SU-DHL-6 (cell line): ENCODE measurements at regions not wholly inside any gene's neighbourhood (a gene's known extent, or its start where the extent isn't known, plus 50 kb on each side); places are given as distances from the start of the nearest gene placed in this dataset.

ENCODE experiments used
- H2AFZ ChIP-seq: fragments of 200-600 bp; sonication (generic); 2 replicates; pipeline ENCODE4 v1.6.1; 2014; ENCODE audit warnings: low read depth, mild to moderate bottlenecking, moderate library complexity, mixed read lengths, antibody characterized with exemption, low read length; ENCODE audit not compliant: severe bottlenecking
- H3F3A ChIP-seq: fragments of 200-600 bp; shearing (Covaris generic); 2 replicates; pipeline ENCODE4 v1.6.0; 2016; ENCODE audit warnings: antibody characterized with exemption, mild to moderate bottlenecking; ENCODE audit not compliant: insufficient read depth
- H3K27ac ChIP-seq: fragments of 200-600 bp; sonication (generic); 2 replicates; pipeline ENCODE4 v1.5.1; 2016; ENCODE audit warnings: low read depth, mild to moderate bottlenecking, low read length, moderate library complexity, mixed read lengths
- H3K27me3 ChIP-seq: fragments of 200-600 bp; sonication (generic), shearing (Covaris generic); 2 replicates; pipeline ENCODE4 v1.6.0; 2014; ENCODE audit warnings: mild to moderate bottlenecking, low read length
- H3K36me3 ChIP-seq: fragments of 200-600 bp; sonication (generic); 2 replicates; pipeline ENCODE4 v1.6.1; 2014; ENCODE audit warnings: mild to moderate bottlenecking, low read length, mixed read lengths
- H3K4me2 ChIP-seq: fragments of 300-600, 200-600 bp; shearing (Covaris generic), sonication (generic); 2 replicates; pipeline ENCODE4 v1.6.0; 2014; ENCODE audit warnings: low read length, low read depth, mild to moderate bottlenecking; ENCODE audit not compliant: poor library complexity, severe bottlenecking
- H3K4me3 ChIP-seq: fragments of 200-600 bp; sonication (generic); 2 replicates; pipeline ENCODE4 v1.5.1; 2014; ENCODE audit warnings: antibody characterized with exemption, low read length, mild to moderate bottlenecking, mixed read lengths; ENCODE audit not compliant: insufficient read depth, poor library complexity, severe bottlenecking
- H3K79me2 ChIP-seq: fragments of 200-600 bp; sonication (generic); 2 replicates; pipeline ENCODE4 v1.6.1; 2014; ENCODE audit warnings: mild to moderate bottlenecking, low read length, moderate library complexity; ENCODE audit not compliant: insufficient read depth
- H3K9ac ChIP-seq: fragments of 200-600 bp; sonication (generic); 2 replicates; pipeline ENCODE4 v1.7.0; 2014; ENCODE audit warnings: mild to moderate bottlenecking, low read length
- H3K9me2 ChIP-seq: fragments of 200-600 bp; sonication (generic); replicated peaks from 2 replicates; pipeline ENCODE4 v1.6.1; 2014; ENCODE audit warnings: low read length; ENCODE audit not compliant: insufficient read depth
- H3K9me3 ChIP-seq: fragments of 200-600 bp; sonication (generic); 2 replicates; pipeline ENCODE4 v1.6.1; 2014; ENCODE audit warnings: low read length, mixed read lengths; ENCODE audit not compliant: insufficient read depth
- H4K20me1 ChIP-seq: fragments of 200-600 bp; sonication (generic); 2 replicates; pipeline ENCODE4 v1.6.1; 2014; ENCODE audit warnings: low read depth, mild to moderate bottlenecking, antibody characterized with exemption, low read length, moderate library complexity, mixed read lengths
- EZH2phosphoT487 ChIP-seq: fragments of 200-600 bp; sonication (generic), shearing (Covaris generic); conservative IDR thresholded peaks from 2 replicates; pipeline ENCODE4 v1.6.1; 2018; ENCODE audit warnings: mild to moderate bottlenecking, antibody characterized with exemption, low read length, moderate library complexity, mixed read lengths
- TF ChIP-seq, protein P1 (sequence below): fragments of 200-600 bp; sonication (generic); IDR thresholded peaks from one replicate; pipeline ENCODE4 v1.5.1; 2017; ENCODE audit warnings: antibody characterized with exemption, mild to moderate bottlenecking, low read length, moderate library complexity; ENCODE audit not compliant: insufficient read depth, poor library complexity, severe bottlenecking

DNA sequence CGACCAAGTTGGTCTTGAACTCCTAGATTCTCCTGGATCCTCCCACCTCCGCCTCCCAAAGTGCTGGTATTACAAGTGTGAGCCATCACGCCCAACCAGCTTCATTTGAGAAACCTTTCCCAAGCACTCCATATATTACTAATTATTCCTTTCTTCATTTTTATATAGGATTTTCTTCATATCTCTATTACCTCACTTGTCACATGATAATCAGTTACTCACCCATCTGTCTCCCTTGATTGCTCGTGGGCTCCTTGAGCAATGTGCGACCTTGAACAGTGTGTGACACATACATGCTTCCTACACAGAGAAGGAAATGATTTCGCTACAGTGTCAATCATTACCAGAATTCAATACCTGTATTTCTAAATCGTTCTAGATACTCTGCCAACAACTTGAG, 110.7 kb upstream of the C2CD4B start:
- TF ChIP-seq, protein P1, sequence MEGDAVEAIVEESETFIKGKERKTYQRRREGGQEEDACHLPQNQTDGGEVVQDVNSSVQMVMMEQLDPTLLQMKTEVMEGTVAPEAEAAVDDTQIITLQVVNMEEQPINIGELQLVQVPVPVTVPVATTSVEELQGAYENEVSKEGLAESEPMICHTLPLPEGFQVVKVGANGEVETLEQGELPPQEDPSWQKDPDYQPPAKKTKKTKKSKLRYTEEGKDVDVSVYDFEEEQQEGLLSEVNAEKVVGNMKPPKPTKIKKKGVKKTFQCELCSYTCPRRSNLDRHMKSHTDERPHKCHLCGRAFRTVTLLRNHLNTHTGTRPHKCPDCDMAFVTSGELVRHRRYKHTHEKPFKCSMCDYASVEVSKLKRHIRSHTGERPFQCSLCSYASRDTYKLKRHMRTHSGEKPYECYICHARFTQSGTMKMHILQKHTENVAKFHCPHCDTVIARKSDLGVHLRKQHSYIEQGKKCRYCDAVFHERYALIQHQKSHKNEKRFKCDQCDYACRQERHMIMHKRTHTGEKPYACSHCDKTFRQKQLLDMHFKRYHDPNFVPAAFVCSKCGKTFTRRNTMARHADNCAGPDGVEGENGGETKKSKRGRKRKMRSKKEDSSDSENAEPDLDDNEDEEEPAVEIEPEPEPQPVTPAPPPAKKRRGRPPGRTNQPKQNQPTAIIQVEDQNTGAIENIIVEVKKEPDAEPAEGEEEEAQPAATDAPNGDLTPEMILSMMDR = no peak
- no peak for TF ChIP-seq EZH2phosphoT487
- Histone ChIP-seq H3K36me3 (no peaks in the 10 kb centered on the region), H3K9ac (no peak overlapping the region), H3K27ac (no peak overlapping the region), H3F3A (no peaks in the 10 kb centered on the region), H3K4me2 (no peak overlapping the region), H3K9me2 (no peaks in the 10 kb centered on the region), H3K9me3 (no peaks in the 10 kb centered on the region), H4K20me1 (no peaks in the 10 kb centered on the region), H3K79me2 (no peaks in the 10 kb centered on the region), H3K27me3 (no peaks in the 10 kb centered on the region), H3K4me3 (no peak overlapping the region), H2AFZ (no peak overlapping the region)

- Histone ChIP-seq H3K27me3 (no peaks in the 10 kb centered on the region), H4K20me1 (no peaks in the 10 kb centered on the region), H2AFZ (no peak overlapping the region), H3K9me3 (no peaks in the 10 kb centered on the region), H3K9ac (no peak overlapping the region), H3K79me2 (no peaks in the 10 kb centered on the region), H3K9me2 (no peaks in the 10 kb centered on the region), H3K36me3 (no peaks in the 10 kb centered on the region), H3K4me3 (no peak overlapping the region), H3K27ac (no peak overlapping the region), H3F3A (no peaks in the 10 kb centered on the region), H3K4me2 (no peak overlapping the region)
- TF ChIP-seq, protein P1 = no peak
- no peak for TF ChIP-seq EZH2phosphoT487
Observed at GRCh38 chr15:62277816-62278394, 112.8 kb upstream of the C2CD4B start.

DNA sequence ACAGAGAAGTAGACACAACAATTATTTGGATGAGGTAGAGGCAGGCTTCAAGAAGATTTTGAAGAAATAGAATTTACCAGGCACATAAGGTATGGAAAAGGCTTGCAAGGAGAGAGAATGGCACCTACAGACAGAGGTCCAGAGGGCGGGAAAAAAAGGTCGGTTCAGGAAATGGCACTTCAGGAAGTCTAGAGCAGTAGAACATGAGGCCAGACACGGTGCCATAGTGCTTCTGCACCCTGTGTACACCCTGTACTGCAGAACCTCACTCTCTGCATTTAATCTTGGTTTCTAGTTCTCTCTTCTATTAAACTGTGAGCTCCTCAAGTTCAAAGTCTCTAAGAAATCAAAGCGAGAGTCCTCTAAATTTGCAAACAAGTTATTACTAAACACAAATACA, 113.4 kb upstream of the C2CD4B start:
- H3K4me2 ChIP-seq = no peak overlapping the region
- H2AFZ ChIP-seq = no peak overlapping the region
- TF ChIP-seq, protein P1 = no peak
- no peak for TF ChIP-seq EZH2phosphoT487
- H3K27ac ChIP-seq = no peak overlapping the region
- H3K27me3 ChIP-seq = no peaks in the 10 kb centered on the region
- H4K20me1 ChIP-seq = no peaks in the 10 kb centered on the region
- H3K9me3 ChIP-seq = no peaks in the 10 kb centered on the region
- H3F3A ChIP-seq = no peaks in the 10 kb centered on the region
- H3K36me3 ChIP-seq = no peaks in the 10 kb centered on the region
- H3K4me3 ChIP-seq = no peak overlapping the region
- no peaks in the 10 kb centered on the region for H3K79me2 ChIP-seq
- H3K9ac ChIP-seq = no peak overlapping the region
- H3K9me2 ChIP-seq = no peaks in the 10 kb centered on the region

DNA sequence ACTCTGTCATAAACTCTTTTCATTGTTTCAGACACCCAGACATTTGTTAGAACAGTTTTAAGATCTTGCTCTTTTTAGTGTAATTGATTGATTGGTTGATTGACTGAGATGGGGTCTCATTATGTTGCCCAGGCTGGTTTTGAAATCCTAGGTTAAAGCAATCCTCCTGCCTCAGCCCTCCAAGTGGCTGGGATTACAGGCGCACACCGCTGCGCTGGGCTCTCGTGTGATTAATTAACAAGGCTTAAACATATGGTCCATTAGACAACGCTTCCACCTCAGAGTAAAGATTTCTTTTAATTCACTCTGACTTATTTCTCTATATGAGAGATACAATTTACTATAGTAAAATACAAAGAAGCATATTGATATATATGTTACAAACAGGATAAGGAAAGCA, 114.0 kb upstream of the C2CD4B start:
- TF ChIP-seq, protein P1 = no peak
- no peak for TF ChIP-seq EZH2phosphoT487
- H4K20me1 ChIP-seq = no peaks in the 10 kb centered on the region
- no peak overlapping the region for H2AFZ ChIP-seq
- no peak overlapping the region for H3K4me3 ChIP-seq
- H3K79me2 ChIP-seq = no peaks in the 10 kb centered on the region
- no peak overlapping the region for H3K27ac ChIP-seq
- no peaks in the 10 kb centered on the region for H3K9me3 ChIP-seq
- H3F3A ChIP-seq = no peaks in the 10 kb centered on the region
- H3K36me3 ChIP-seq = no peaks in the 10 kb centered on the region
- H3K4me2 ChIP-seq = no peak overlapping the region
- no peaks in the 10 kb centered on the region for H3K27me3 ChIP-seq
- H3K9ac ChIP-seq = no peak overlapping the region
- H3K9me2 ChIP-seq = no peaks in the 10 kb centered on the region
